ENCODE measurements at regions not wholly inside any gene's neighbourhood (a gene's known extent, or its start where the extent isn't known, plus 50 kb on each side); places are given as distances from the start of the nearest gene placed in this dataset.

- intact Hi-C loops (cut with DNase I): no loop called here
- no peak overlapping the region for H3K4me3 ChIP-seq
- no peaks in the 10 kb centered on the region for H3K4me1 ChIP-seq
- H3K36me3 ChIP-seq: no peaks in the 10 kb centered on the region
- no peaks in the 10 kb centered on the region for H3K9me3 ChIP-seq
- no peak overlapping the region for H3K27ac ChIP-seq (replicated peaks in 1 of 4)
- WGBS: 70% methylated on average over 5 of the region's 5 CpGs
- no peak for DNase-seq (ENCODE audit: extremely low spot score)
- TF ChIP-seq POLR2AphosphoS5 (IDR thresholded peaks at IDR 0.05) (no peak), POLR2A (IDR thresholded peaks at IDR 0.05; ENCODE audit: low read depth) (no peak), CTCF (IDR thresholded peaks at IDR 0.05) (no peak), EP300 (IDR thresholded peaks at IDR 0.05) (no peak)
- no peaks in the 10 kb centered on the region for H3K27me3 ChIP-seq
Observed at GRCh38 chr14:86955771-86956354, 1037.1 kb downstream of the GALC start.

GRCh38 chr14:86954623-86955022, 1038.4 kb downstream of the GALC start:
- H3K36me3 ChIP-seq: no peaks in the 10 kb centered on the region

GRCh38 chr14:86946446-86946845, 1046.5 kb downstream of the GALC start:
- H3K36me3 ChIP-seq: no peaks in the 10 kb centered on the region
- DNase-seq (ENCODE audit: extremely low spot score): no peak
- no peaks in the 10 kb centered on the region for H3K4me1 ChIP-seq
- no peak overlapping the region for H3K4me3 ChIP-seq
- whole genome bisulfite sequencing: 92% methylated on average over 3 of the region's 3 CpGs
- H3K9me3 ChIP-seq: no peaks in the 10 kb centered on the region
- H3K27ac ChIP-seq (replicated peaks in 1 of 4): no peak overlapping the region
- H3K27me3 ChIP-seq: no peaks in the 10 kb centered on the region
- intact Hi-C loops (cut with DNase I): no loop called here
- no peak for TF ChIP-seq CTCF (IDR thresholded peaks at IDR 0.05)
- TF ChIP-seq POLR2A (IDR thresholded peaks at IDR 0.05; ENCODE audit: low read depth): no peak
- no peak for TF ChIP-seq POLR2AphosphoS5 (IDR thresholded peaks at IDR 0.05)
- no peak for TF ChIP-seq EP300 (IDR thresholded peaks at IDR 0.05)

More at GRCh38 chr14:86954623-86955022, 1038.4 kb downstream of the GALC start:
- intact Hi-C loops (cut with DNase I): no loop called here
- TF ChIP-seq CTCF (IDR thresholded peaks at IDR 0.05): no peak
- TF ChIP-seq EP300 (IDR thresholded peaks at IDR 0.05): no peak
- no peak for TF ChIP-seq POLR2AphosphoS5 (IDR thresholded peaks at IDR 0.05)
- TF ChIP-seq POLR2A (IDR thresholded peaks at IDR 0.05; ENCODE audit: low read depth): no peak
- H3K27ac ChIP-seq (replicated peaks in 1 of 4): no peak overlapping the region
- no peak overlapping the region for H3K4me3 ChIP-seq
- no peaks in the 10 kb centered on the region for H3K4me1 ChIP-seq
- DNase-seq (ENCODE audit: extremely low spot score): no peak
- 70% methylated on average over 1 of the region's 1 CpG for WGBS
- no peaks in the 10 kb centered on the region for H3K27me3 ChIP-seq
- no peaks in the 10 kb centered on the region for H3K9me3 ChIP-seq

GRCh38 chr14:86944434-86944833, 1048.5 kb downstream of the GALC start:
- no peaks in the 10 kb centered on the region for H3K36me3 ChIP-seq
- no peaks in the 10 kb centered on the region for H3K4me1 ChIP-seq
- H3K27ac ChIP-seq (replicated peaks in 1 of 4): no peak overlapping the region
- no peak for TF ChIP-seq POLR2AphosphoS5 (IDR thresholded peaks at IDR 0.05)
- no peak for TF ChIP-seq CTCF (IDR thresholded peaks at IDR 0.05)
- no peak for TF ChIP-seq EP300 (IDR thresholded peaks at IDR 0.05)
- no peak for TF ChIP-seq POLR2A (IDR thresholded peaks at IDR 0.05; ENCODE audit: low read depth)
- WGBS: 90% methylated on average over 5 of the region's 5 CpGs
- H3K9me3 ChIP-seq: no peaks in the 10 kb centered on the region
- DNase-seq (ENCODE audit: extremely low spot score): no peak
- no peaks in the 10 kb centered on the region for H3K27me3 ChIP-seq
- intact Hi-C loops (cut with DNase I): no loop called here
- H3K4me3 ChIP-seq: no peak overlapping the region
